Astrocyte of the spinal cord (primary cell): ENCODE measurements at regions not wholly inside any gene's neighbourhood (a gene's known extent, or its start where the extent isn't known, plus 50 kb on each side); places are given as distances from the start of the nearest gene placed in this dataset.

Experiments
- DNase-seq: peaks from one replicate; pipeline ENCODE4 v3.0.0; 2011; ENCODE audit warnings: low read depth, low spot score
- H3K4me3 ChIP-seq: 2 replicates; pipeline ENCODE4 v1.5.1; 2011; ENCODE audit warnings: low read depth, mild to moderate bottlenecking, low read length, moderate library complexity
- in situ Hi-C: cut with HindIII; loops from 2 replicates; pipeline ENCODE4 v1.10.0; 2017; ENCODE audit warnings: low sequenced_read_pairs
- TF ChIP-seq, protein P1 (sequence below): IDR thresholded peaks from 2 replicates; pipeline ENCODE4 v1.5.1; 2012; ENCODE audit warnings: low read depth, mild to moderate bottlenecking, low read length, inconsistent platforms

- no peak for DNase-seq
- TF ChIP-seq, protein P1, sequence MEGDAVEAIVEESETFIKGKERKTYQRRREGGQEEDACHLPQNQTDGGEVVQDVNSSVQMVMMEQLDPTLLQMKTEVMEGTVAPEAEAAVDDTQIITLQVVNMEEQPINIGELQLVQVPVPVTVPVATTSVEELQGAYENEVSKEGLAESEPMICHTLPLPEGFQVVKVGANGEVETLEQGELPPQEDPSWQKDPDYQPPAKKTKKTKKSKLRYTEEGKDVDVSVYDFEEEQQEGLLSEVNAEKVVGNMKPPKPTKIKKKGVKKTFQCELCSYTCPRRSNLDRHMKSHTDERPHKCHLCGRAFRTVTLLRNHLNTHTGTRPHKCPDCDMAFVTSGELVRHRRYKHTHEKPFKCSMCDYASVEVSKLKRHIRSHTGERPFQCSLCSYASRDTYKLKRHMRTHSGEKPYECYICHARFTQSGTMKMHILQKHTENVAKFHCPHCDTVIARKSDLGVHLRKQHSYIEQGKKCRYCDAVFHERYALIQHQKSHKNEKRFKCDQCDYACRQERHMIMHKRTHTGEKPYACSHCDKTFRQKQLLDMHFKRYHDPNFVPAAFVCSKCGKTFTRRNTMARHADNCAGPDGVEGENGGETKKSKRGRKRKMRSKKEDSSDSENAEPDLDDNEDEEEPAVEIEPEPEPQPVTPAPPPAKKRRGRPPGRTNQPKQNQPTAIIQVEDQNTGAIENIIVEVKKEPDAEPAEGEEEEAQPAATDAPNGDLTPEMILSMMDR: no peak
- in situ Hi-C loops: no loop called here
- no peak overlapping the region for H3K4me3 ChIP-seq
Observed at GRCh38 chr11:62020661-62021060, 53.2 kb upstream of the FTH1 start.

DNA sequence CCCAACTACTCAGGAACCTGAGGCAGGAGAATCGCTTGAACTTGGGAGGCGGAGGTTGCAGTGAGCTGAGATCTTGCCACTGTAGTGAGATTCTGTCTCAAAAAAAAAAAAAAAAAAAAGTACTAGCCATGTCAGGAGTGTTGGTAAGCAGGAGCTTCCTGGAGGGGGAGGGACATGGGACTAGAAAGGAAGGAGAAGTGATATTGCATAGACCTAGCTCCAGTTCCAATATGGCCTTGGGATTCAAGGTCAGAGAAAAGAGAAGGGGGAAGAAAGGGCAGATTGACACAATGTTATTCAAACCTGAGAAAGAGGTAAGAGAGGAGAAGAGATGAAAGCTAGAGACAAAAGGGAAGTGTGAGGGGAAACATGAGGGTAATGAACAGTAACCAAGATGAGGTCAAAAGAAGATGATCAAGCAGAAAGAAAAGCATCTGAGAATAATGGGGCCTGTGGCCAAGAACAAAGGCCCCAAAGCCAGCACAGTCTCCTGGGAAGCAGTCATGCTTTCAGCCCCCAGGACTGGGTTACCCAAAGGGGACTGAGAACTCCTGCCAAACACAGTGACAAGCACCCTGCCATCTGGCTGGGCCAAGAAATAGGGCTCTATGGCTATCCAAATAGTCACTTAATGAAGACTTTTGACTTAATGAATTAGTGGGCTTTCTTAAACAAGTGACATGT is 51.7 kb upstream of the FTH1 start:
- no peak for DNase-seq
- in situ Hi-C loops: no loop called here

GRCh38 chr11:62017878-62018655 is 50.6 kb upstream of the FTH1 start:
- in situ Hi-C loops: no loop called here
- DNase-seq: no peak
- H3K4me3 ChIP-seq: no peak overlapping the region
- TF ChIP-seq, protein P1: no peak

More for the DNA sequence above, 51.7 kb upstream of the FTH1 start:
- TF ChIP-seq, protein P1: no peak
- H3K4me3 ChIP-seq: no peak overlapping the region
